OCI-LY3 (cell line): ENCODE measurements at regions not wholly inside any gene's neighbourhood (a gene's known extent, or its start where the extent isn't known, plus 50 kb on each side); places are given as distances from the start of the nearest gene placed in this dataset.

ENCODE experiments used
- H2AFZ ChIP-seq: fragments of 200-600, 300-600 bp; shearing (Covaris generic); 2 replicates; pipeline ENCODE4 v1.6.0; 2014; ENCODE audit warnings: antibody characterized with exemption, low read depth, low read length
- H3K27ac ChIP-seq: fragments of 200-600, 300-600 bp; sonication (generic); 2 replicates; pipeline ENCODE4 v1.5.1; 2014; ENCODE audit warnings: mild to moderate bottlenecking, low read length, moderate library complexity, mixed read lengths
- H3K27me3 ChIP-seq: fragments of 200-600, 300-600 bp; sonication (generic); 2 replicates; pipeline ENCODE4 v1.6.1; 2014; ENCODE audit warnings: low read depth, low read length, mixed read lengths
- H3K36me3 ChIP-seq: fragments of 200-600, 300-600 bp; sonication (generic); replicated peaks from 2 replicates; pipeline ENCODE3; 2014; ENCODE audit warnings: low read depth, low read length, mixed read lengths
- H3K4me1 ChIP-seq: fragments of 300-600, 200-600 bp; sonication (generic); 2 replicates; pipeline ENCODE4 v1.6.1; 2014; ENCODE audit warnings: low read length, mixed read lengths
- H3K4me2 ChIP-seq: fragments of 200-600, 300-600 bp; sonication (generic); 2 replicates; pipeline ENCODE4 v1.6.1; 2014; ENCODE audit warnings: low read length, mixed read lengths
- H3K4me3 ChIP-seq: fragments of 300-600, 200-600 bp; sonication (generic); 2 replicates; pipeline ENCODE4 v1.5.1; 2014; ENCODE audit warnings: antibody characterized with exemption, mild to moderate bottlenecking, low read length, moderate library complexity
- H3K79me2 ChIP-seq: fragments of 300-600, 200-600 bp; shearing (Covaris generic); 2 replicates; pipeline ENCODE4 v1.6.1; 2014; ENCODE audit warnings: mild to moderate bottlenecking, low read length, mixed read lengths
- H3K9ac ChIP-seq: fragments of 300-600, 200-600 bp; shearing (Covaris generic); 2 replicates; pipeline ENCODE4 v1.6.0; 2014; ENCODE audit warnings: mild to moderate bottlenecking, low read length, moderate library complexity
- H3K9me3 ChIP-seq: fragments of 200-600, 300-600 bp; shearing (Covaris generic); 2 replicates; pipeline ENCODE4 v1.6.1; 2014; ENCODE audit warnings: low read length, mixed read lengths; ENCODE audit not compliant: insufficient read depth
- H4K20me1 ChIP-seq: fragments of 200-600, 300-600 bp; sonication (generic); 2 replicates; pipeline ENCODE4 v1.6.1; 2016; ENCODE audit warnings: low read length, mixed read lengths; ENCODE audit not compliant: insufficient read depth
- EZH2phosphoT487 ChIP-seq: fragments of 200-600 bp; shearing (Covaris generic); IDR thresholded peaks from 2 replicates; pipeline ENCODE4 v1.6.1; 2018; ENCODE audit warnings: antibody characterized with exemption, mixed run types, low read depth
- TF ChIP-seq, protein P1 (sequence below): fragments of 200-600, 300-600 bp; sonication (generic); IDR thresholded peaks from 2 replicates; pipeline ENCODE4 v1.5.1; 2014; ENCODE audit warnings: antibody characterized with exemption, low read length, low read depth

DNA sequence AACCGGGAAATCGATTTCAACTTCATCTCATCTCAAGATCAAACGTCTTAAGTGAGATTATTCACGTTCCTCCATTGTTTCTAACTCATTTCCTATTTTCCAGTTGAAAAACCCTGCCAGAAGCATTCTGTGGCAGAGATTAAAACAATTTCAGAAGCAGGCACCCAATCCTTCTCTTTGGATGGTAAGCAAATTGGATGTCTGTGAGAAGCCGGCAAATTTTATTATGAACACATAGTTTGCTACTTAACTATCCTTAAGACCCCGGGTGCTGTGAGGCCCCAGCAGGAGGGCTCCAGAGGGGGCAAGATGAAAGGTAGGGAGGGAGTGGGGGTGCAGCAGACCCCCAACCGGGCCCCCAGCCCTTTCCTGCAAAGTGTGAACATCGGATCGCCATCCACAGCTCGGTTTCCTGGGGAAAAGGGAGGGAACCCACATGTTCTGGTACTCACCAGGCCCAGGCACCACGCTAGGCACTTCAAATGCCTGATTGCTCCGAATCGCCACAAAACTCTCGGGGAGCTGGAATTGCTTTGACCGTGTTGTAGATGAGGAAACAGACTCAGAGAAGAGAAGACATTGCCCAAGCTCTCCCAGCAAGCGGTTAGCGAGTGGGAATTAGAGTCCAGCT is 167.1 kb upstream of the MVB12B start:
- no peak for TF ChIP-seq EZH2phosphoT487
- TF ChIP-seq, protein P1, sequence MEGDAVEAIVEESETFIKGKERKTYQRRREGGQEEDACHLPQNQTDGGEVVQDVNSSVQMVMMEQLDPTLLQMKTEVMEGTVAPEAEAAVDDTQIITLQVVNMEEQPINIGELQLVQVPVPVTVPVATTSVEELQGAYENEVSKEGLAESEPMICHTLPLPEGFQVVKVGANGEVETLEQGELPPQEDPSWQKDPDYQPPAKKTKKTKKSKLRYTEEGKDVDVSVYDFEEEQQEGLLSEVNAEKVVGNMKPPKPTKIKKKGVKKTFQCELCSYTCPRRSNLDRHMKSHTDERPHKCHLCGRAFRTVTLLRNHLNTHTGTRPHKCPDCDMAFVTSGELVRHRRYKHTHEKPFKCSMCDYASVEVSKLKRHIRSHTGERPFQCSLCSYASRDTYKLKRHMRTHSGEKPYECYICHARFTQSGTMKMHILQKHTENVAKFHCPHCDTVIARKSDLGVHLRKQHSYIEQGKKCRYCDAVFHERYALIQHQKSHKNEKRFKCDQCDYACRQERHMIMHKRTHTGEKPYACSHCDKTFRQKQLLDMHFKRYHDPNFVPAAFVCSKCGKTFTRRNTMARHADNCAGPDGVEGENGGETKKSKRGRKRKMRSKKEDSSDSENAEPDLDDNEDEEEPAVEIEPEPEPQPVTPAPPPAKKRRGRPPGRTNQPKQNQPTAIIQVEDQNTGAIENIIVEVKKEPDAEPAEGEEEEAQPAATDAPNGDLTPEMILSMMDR = no peak
- Histone ChIP-seq H3K79me2 (no peaks in the 10 kb centered on the region), H3K27ac (no peak overlapping the region), H3K9ac (no peak overlapping the region), H3K36me3 (no peaks in the 10 kb centered on the region), H3K4me1 (no peaks in the 10 kb centered on the region), H4K20me1 (no peaks in the 10 kb centered on the region), H2AFZ (no peak overlapping the region), H3K9me3 (no peaks in the 10 kb centered on the region), H3K4me2 (no peak overlapping the region), H3K4me3 (no peak overlapping the region), H3K27me3 (no peaks in the 10 kb centered on the region)

DNA sequence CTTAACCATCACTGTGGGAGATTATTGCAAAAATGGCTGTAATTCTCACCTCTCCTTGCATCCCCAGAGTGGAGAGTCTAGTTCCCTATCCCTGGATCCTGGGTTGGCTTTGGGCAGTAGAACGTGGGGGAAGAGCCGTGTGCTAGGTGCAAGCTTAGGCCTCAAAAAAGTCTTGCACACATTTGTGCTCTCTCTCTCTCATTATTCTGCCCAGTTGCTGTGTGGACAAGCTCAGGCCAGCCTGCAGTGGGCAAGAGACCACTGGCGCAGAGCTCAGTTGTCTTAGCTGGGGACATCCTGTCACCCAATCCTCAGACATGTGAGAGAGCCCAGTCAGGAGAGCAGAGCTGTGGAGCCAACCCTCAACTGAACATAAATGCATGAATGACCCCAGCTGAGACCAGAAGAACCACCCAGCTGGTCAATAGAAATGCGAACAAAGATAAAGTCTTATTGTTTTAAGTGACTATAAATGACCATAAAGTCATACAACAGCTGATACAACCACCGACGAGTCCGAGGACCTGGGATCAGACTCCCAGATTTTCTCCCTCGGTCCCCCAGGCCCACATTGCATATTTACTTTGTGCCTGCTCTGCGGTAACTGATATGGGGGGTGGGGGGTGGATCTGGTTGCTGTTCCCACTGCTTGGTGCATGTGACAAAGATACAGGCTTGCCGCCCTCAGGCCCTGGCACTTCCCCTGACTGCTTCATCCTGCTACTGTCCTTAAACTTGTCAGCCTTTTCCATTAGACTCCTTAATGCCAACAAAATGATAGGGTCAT is 166.4 kb upstream of the MVB12B start:
- no peaks in the 10 kb centered on the region for H3K79me2 ChIP-seq
- no peak overlapping the region for H3K27ac ChIP-seq
- H3K4me3 ChIP-seq = no peak overlapping the region
- no peak for TF ChIP-seq EZH2phosphoT487
- TF ChIP-seq, protein P1 = no peak
- no peaks in the 10 kb centered on the region for H3K4me1 ChIP-seq
- no peaks in the 10 kb centered on the region for H3K27me3 ChIP-seq
- no peaks in the 10 kb centered on the region for H4K20me1 ChIP-seq
- no peak overlapping the region for H2AFZ ChIP-seq
- no peaks in the 10 kb centered on the region for H3K9me3 ChIP-seq
- H3K4me2 ChIP-seq = no peak overlapping the region
- H3K9ac ChIP-seq = no peak overlapping the region
- no peaks in the 10 kb centered on the region for H3K36me3 ChIP-seq

DNA sequence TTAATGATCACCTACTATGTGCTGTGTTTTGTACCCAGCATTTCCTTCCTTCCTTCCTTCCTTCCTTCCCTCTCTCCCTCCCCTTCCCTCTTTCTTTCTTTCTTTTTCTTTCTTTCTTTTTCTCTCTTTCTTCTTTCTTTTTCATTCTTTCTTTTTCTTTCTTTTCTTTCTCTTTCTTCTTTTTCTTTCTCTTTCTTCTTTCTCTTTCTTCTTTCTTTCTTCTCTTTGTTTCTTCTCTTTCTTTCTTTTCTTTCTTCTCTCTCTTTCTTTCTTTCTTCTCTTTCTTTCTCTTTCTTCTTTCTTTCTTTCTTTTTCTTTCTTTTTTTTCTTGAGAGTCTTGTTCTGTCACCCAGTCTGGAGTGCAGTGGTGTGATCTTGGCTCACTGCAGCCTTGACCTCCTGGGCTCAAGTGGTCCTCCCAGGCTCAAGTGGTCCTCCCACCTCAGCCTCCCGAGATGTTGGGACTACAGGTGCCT is 165.7 kb upstream of the MVB12B start:
- H3K9me3 ChIP-seq = no peaks in the 10 kb centered on the region
- H3K27me3 ChIP-seq = peaks cover 4% of the 10 kb centered on the region; the same call in 1 of the 2 replicates
- no peak overlapping the region for H3K4me2 ChIP-seq
- H3K4me1 ChIP-seq = no peaks in the 10 kb centered on the region
- no peaks in the 10 kb centered on the region for H3K36me3 ChIP-seq
- H2AFZ ChIP-seq = no peak overlapping the region
- no peaks in the 10 kb centered on the region for H4K20me1 ChIP-seq
- no peak overlapping the region for H3K4me3 ChIP-seq
- H3K9ac ChIP-seq = no peak overlapping the region
- TF ChIP-seq, protein P1 = no peak
- no peak for TF ChIP-seq EZH2phosphoT487
- no peak overlapping the region for H3K27ac ChIP-seq
- H3K79me2 ChIP-seq = no peaks in the 10 kb centered on the region

DNA sequence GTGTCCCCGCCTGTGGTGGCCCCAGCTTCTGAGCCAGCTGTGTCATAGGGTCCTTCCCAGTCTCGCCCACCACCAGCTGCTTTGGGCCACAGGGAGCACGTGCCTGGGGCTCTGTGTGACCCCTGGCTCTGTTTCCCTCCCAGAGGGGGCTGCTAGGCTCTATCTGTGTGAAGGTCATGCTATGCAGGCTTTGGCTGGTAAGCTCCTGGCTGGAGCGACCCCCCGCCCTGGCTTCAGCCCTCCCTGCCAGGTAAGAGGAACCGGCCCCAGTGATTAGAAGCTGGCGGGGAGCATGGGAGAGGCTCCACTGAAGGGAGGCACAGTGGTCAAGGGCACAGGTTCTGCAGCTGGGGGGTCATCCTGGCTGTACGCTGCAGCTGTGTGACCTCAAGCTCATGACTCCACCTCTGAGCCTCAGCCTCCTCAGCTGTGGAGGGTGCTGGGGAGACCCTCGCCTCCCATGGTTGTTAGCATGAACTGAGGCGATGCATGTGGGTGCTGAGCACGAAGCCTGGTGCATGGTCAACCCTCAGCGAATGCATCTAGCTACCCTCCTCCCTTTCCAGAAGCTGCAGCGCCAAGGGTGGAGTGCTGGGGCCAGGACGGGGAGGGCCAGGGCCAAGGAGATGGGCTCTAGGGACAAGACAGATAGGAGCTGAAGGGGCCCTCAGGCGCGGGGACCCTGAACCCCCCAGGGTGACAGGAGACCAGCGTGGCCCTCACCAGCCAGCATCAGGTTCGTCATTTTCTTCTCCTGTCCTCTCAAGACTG is 163.8 kb upstream of the MVB12B start:
- Histone ChIP-seq H3K27me3 (peaks cover 21% of the 10 kb centered on the region), H3K4me2 (no peak overlapping the region), H2AFZ (no peak overlapping the region), H3K79me2 (no peaks in the 10 kb centered on the region), H3K4me3 (no peak overlapping the region), H3K27ac (no peak overlapping the region), H3K36me3 (no peaks in the 10 kb centered on the region), H3K9ac (no peak overlapping the region), H3K9me3 (no peaks in the 10 kb centered on the region), H3K4me1 (no peaks in the 10 kb centered on the region), H4K20me1 (no peaks in the 10 kb centered on the region)
- no peak for TF ChIP-seq EZH2phosphoT487
- TF ChIP-seq, protein P1 = no peak
